Mucosa of rectum (tissue), 2 donors: ENCODE measurements at regions not wholly inside any gene's neighbourhood (a gene's known extent, or its start where the extent isn't known, plus 50 kb on each side); places are given as distances from the start of the nearest gene placed in this dataset.

Experiments used
- H3K27ac ChIP-seq, 2 donors: one replicate each; pipeline ENCODE4 v1.7.0; 2013; ENCODE audit warnings: inconsistent platforms in 2 of 2, low read depth in 2 of 2, low read length in 2 of 2
- H3K27me3 ChIP-seq, 2 donors: one replicate each; pipeline ENCODE4 v1.7.0; 2013; ENCODE audit warnings: low read length in 2 of 2; ENCODE audit not compliant: control insufficient read depth in 2 of 2, insufficient read depth in 2 of 2
- H3K36me3 ChIP-seq, 2 donors: one replicate each; pipeline ENCODE4 v1.7.0; 2013; ENCODE audit warnings: low read length in 2 of 2; ENCODE audit not compliant: control insufficient read depth in 2 of 2, insufficient read depth in 2 of 2
- H3K4me1 ChIP-seq, 2 donors: one replicate each; pipeline ENCODE4 v1.7.0; 2013; ENCODE audit warnings: low read length in 2 of 2, mild to moderate bottlenecking in 1 of 2; ENCODE audit not compliant: control insufficient read depth in 2 of 2, insufficient read depth in 2 of 2
- H3K4me3 ChIP-seq, 2 donors: one replicate each; pipeline ENCODE4 v1.7.0; 2013; ENCODE audit warnings: low read length in 2 of 2
- H3K9ac ChIP-seq, 2 donors: one replicate each; pipeline ENCODE4 v1.7.0; 2013; ENCODE audit warnings: low read length in 2 of 2, low read depth in 1 of 2, mild to moderate bottlenecking in 1 of 2
- H3K9me3 ChIP-seq, 2 donors: one replicate each; pipeline ENCODE4 v1.7.0; 2013; ENCODE audit warnings: low read length in 2 of 2; ENCODE audit not compliant: control insufficient read depth in 2 of 2
- donor health status: healthy.
- donor health status: Normal muscosa, but diverticular disease.

DNA sequence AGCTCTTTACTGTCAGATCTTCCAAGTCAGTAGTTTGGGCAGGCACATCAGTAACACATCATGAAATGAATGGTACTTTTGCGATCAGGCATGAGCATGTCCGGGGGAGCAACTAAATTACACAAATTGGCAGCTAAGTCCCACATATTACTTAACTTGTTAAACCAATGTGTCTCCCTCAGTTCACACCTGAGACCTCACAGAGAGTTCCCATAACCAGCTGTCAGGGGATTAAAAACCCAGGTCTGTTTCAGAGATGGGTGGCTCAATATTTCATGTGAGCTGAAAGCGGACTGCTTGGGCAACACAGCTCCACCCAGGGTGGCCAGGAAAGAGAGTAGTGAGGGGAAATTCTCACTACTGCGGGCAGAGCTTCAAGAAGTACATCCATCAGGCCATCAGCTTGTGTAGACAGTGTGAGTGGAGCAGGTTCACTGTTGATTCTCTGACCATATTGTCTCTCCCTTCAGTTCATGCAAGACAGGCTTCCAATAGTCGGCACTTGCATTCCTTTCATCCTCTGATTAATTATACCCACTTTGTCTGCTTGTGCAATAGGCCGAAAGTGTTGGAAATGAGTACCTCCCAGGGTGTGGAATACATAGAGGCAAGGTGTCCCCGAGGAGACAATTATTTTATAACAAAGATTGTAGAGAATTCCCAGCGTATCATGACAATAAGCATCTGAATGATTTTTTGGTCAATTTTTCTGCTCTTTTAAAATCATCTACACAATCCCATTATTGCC is 139.9 kb downstream of the PTGER3 start:
- H3K4me1 ChIP-seq, result no peaks in the 10 kb centered on the region
- H3K27ac ChIP-seq, result no peak overlapping the region
- H3K9me3 ChIP-seq, result no peaks in the 10 kb centered on the region
- H3K9ac ChIP-seq, result no peak overlapping the region
- no peak overlapping the region for H3K4me3 ChIP-seq
- H3K36me3 ChIP-seq, result no peaks in the 10 kb centered on the region
- no peaks in the 10 kb centered on the region for H3K27me3 ChIP-seq

DNA sequence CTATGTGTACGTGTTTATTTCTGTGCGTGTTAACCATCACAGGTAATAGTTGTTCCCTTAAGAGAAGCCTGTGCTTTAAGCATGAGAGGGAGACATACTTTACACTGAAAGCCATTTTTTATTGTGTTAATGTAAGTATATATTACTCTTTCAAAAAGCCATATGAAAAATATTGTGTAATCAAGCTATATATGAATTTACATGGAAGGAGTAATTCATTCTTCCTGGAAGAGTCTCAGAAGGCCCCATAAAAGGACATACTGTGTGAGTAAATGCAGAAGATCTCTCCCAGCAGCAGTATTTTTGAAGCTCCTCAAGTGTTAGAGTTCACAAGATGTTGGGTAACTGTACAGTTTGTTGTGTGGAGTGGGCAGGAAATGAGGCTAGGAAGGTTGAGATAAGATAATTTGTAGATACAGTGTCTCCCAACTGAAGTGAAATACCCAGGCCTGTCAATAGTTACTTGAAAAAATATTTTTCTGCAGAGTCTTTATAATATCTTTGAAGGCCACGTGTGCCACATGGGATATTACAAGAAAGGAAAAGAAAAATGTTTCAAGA is 138.3 kb downstream of the PTGER3 start:
- Histone ChIP-seq H3K4me1 (no peaks in the 10 kb centered on the region), H3K9me3 (no peaks in the 10 kb centered on the region), H3K4me3 (no peak overlapping the region), H3K27me3 (no peaks in the 10 kb centered on the region), H3K27ac (no peak overlapping the region), H3K9ac (no peak overlapping the region), H3K36me3 (no peaks in the 10 kb centered on the region)

- no peaks in the 10 kb centered on the region for H3K9me3 ChIP-seq
- H3K36me3 ChIP-seq, result no peaks in the 10 kb centered on the region
- no peak overlapping the region for H3K9ac ChIP-seq
- no peak overlapping the region for H3K4me3 ChIP-seq
- H3K27me3 ChIP-seq, result no peaks in the 10 kb centered on the region
- no peaks in the 10 kb centered on the region for H3K4me1 ChIP-seq
- H3K27ac ChIP-seq, result no peak overlapping the region
Observed at GRCh38 chr1:70910013-70910412, 137.6 kb downstream of the PTGER3 start.

GRCh38 chr1:70911861-70912260 is 135.8 kb downstream of the PTGER3 start:
- H3K27me3 ChIP-seq, result no peaks in the 10 kb centered on the region
- no peaks in the 10 kb centered on the region for H3K4me1 ChIP-seq
- H3K9me3 ChIP-seq, result no peaks in the 10 kb centered on the region
- no peaks in the 10 kb centered on the region for H3K36me3 ChIP-seq
- no peak overlapping the region for H3K9ac ChIP-seq
- no peak overlapping the region for H3K4me3 ChIP-seq
- no peak overlapping the region for H3K27ac ChIP-seq

GRCh38 chr1:70914224-70914623 is 133.4 kb downstream of the PTGER3 start:
- Histone ChIP-seq H3K4me1 (no peaks in the 10 kb centered on the region), H3K27me3 (no peaks in the 10 kb centered on the region), H3K36me3 (no peaks in the 10 kb centered on the region), H3K9me3 (no peaks in the 10 kb centered on the region), H3K27ac (no peak overlapping the region), H3K4me3 (no peak overlapping the region), H3K9ac (no peak overlapping the region)

DNA sequence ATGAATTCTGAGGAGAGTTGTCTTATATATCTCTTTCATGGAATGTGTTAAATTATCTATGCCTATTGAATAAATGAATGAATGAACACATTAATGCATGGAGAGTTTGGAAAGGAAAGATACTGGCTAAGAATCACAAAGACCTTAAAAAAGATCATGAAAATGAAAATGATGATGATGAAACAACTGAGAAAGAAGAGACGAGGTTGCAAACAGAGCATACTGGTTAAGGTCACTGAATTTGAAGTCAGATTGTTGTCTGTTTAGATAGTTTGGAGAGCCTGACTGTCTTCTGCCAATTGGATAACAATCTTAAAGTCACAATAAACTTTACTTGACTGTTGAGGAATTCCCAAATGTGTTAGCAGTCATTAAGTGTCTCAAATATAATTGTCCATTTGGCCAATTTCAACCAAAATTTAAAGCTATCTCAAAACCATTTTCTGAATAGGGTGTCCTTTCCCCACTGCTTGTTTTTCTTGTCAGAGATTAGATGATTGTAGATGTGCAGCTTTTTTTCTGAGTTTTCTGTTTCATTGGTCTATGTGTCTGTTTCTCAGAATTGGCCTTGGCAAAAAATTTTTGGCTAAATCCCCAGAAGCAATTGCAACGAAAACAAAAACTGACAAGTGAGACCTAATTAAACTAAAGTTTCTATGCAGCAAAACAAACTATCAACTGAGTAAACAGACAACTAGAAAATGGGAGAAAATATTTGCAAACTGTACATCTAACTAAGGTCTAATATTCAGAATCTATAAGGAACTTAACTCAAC is 132.2 kb downstream of the PTGER3 start:
- Histone ChIP-seq H3K36me3 (no peaks in the 10 kb centered on the region), H3K27ac (no peak overlapping the region), H3K9ac (no peak overlapping the region), H3K9me3 (no peaks in the 10 kb centered on the region), H3K4me3 (no peak overlapping the region), H3K27me3 (no peaks in the 10 kb centered on the region), H3K4me1 (no peaks in the 10 kb centered on the region)

GRCh38 chr1:70916034-70916427 is 131.6 kb downstream of the PTGER3 start:
- H3K27me3 ChIP-seq, result no peaks in the 10 kb centered on the region
- no peaks in the 10 kb centered on the region for H3K9me3 ChIP-seq
- H3K4me1 ChIP-seq, result no peaks in the 10 kb centered on the region
- H3K27ac ChIP-seq, result no peak overlapping the region
- H3K9ac ChIP-seq, result no peak overlapping the region
- no peaks in the 10 kb centered on the region for H3K36me3 ChIP-seq
- H3K4me3 ChIP-seq, result no peak overlapping the region

- Histone ChIP-seq H3K4me1 (no peaks in the 10 kb centered on the region), H3K9ac (no peak overlapping the region), H3K9me3 (no peaks in the 10 kb centered on the region), H3K36me3 (no peaks in the 10 kb centered on the region), H3K27me3 (no peaks in the 10 kb centered on the region), H3K27ac (no peak overlapping the region), H3K4me3 (no peak overlapping the region)
Observed at GRCh38 chr1:70919706-70920323, 127.8 kb downstream of the PTGER3 start.
